NB4 (cell line): ENCODE measurements at regions not wholly inside any gene's neighbourhood (a gene's known extent, or its start where the extent isn't known, plus 50 kb on each side); places are given as distances from the start of the nearest gene placed in this dataset.

Experiments
- DNase-seq: peaks from one replicate; pipeline ENCODE4 v3.0.0; 2010; ENCODE audit warnings: low read depth
- H3K4me3 ChIP-seq: one replicate; pipeline ENCODE4 v1.5.1; 2011; ENCODE audit warnings: mild to moderate bottlenecking, low read depth, low read length, moderate library complexity
- CTCF ChIP-seq: IDR thresholded peaks from one replicate; pipeline ENCODE4 v1.5.1; 2012; ENCODE audit warnings: low read depth, low read length
- MAX ChIP-seq: IDR thresholded peaks from 2 replicates; pipeline ENCODE4 v1.6.1; 2011; ENCODE audit warnings: low read depth, low read length
- MYC ChIP-seq: IDR thresholded peaks from 2 replicates; pipeline ENCODE4 v1.6.1; 2011; ENCODE audit warnings: low read depth, low read length
- POLR2A ChIP-seq: IDR thresholded peaks from 2 replicates; pipeline ENCODE4 v1.6.1; 2011; ENCODE audit warnings: mild to moderate bottlenecking; ENCODE audit not compliant: insufficient read length; ENCODE audit errors: extremely low read depth

GRCh38 chr12:111169032-111169431, 199.9 kb downstream of the PHETA1 start:
- H3K4me3 ChIP-seq: no peak overlapping the region
- no peak for DNase-seq
- TF ChIP-seq MAX: no peak
- TF ChIP-seq POLR2A: no peak
- no peak for TF ChIP-seq CTCF
- no peak for TF ChIP-seq MYC

- DNase-seq: no peak
- no peak overlapping the region for H3K4me3 ChIP-seq
- TF ChIP-seq POLR2A (no peak), MAX (no peak), MYC (no peak), CTCF (no peak)
These were observed 200.6 kb downstream of the PHETA1 start for GRCh38 chr12:111168009-111168900.

- H3K4me3 ChIP-seq: no peak overlapping the region
- DNase-seq: no peak
- TF ChIP-seq POLR2A (no peak), MYC (no peak), MAX (no peak), CTCF (no peak)
These were observed 201.9 kb downstream of the PHETA1 start for GRCh38 chr12:111166779-111167540.

GRCh38 chr12:111164833-111165525, 203.9 kb downstream of the PHETA1 start:
- no peak overlapping the region for H3K4me3 ChIP-seq
- no peak for TF ChIP-seq CTCF
- TF ChIP-seq MAX: no peak
- TF ChIP-seq MYC: no peak
- TF ChIP-seq POLR2A: no peak
- no peak for DNase-seq

- no peak for DNase-seq
- no peak for TF ChIP-seq MYC
- no peak for TF ChIP-seq POLR2A
- TF ChIP-seq MAX: no peak
- TF ChIP-seq CTCF: no peak
- no peak overlapping the region for H3K4me3 ChIP-seq
These were observed 205.5 kb downstream of the PHETA1 start for GRCh38 chr12:111163422-111163821.
